Central memory CD8-positive, alpha-beta T cell (primary cell): ENCODE measurements at regions not wholly inside any gene's neighbourhood (a gene's known extent, or its start where the extent isn't known, plus 50 kb on each side); places are given as distances from the start of the nearest gene placed in this dataset.

Source experiments
- ATAC-seq: fragments of 150-1000 bp; cut with Tn5 transposase; replicated peaks from 2 replicates; pipeline ENCODE4 v1.10.0; 2022; ENCODE audit warnings: mild to moderate bottlenecking, moderate FRiP score, moderate number of reproducible peaks; ENCODE audit not compliant: poor library complexity, severe bottlenecking; ENCODE audit errors: extremely low read depth
- DNase-seq, 2 donors: peaks; one replicate each; pipeline ENCODE4 v3.0.0; 2021; ENCODE audit warnings: low spot score in 2 of 2
- H3K27ac Mint-ChIP-seq: one replicate; pipeline ENCODE4 v1.8.0; 2022; ENCODE audit warnings: low read depth, mild to moderate bottlenecking, moderate library complexity, mixed read lengths
- H3K27me3 Mint-ChIP-seq: one replicate; pipeline ENCODE4 v1.8.0; 2022; ENCODE audit warnings: mixed read lengths
- H3K36me3 Mint-ChIP-seq: one replicate; pipeline ENCODE4 v1.8.0; 2022; ENCODE audit warnings: mild to moderate bottlenecking, moderate library complexity, mixed read lengths; ENCODE audit not compliant: insufficient read depth
- H3K4me1 Mint-ChIP-seq: one replicate; pipeline ENCODE4 v1.8.0; 2022; ENCODE audit warnings: mixed read lengths
- H3K4me3 Mint-ChIP-seq: one replicate; pipeline ENCODE4 v1.8.0; 2022; ENCODE audit warnings: mild to moderate bottlenecking, moderate library complexity, mixed read lengths
- H3K9me3 Mint-ChIP-seq: one replicate; pipeline ENCODE4 v1.8.0; 2022; ENCODE audit warnings: mixed read lengths

- ATAC-seq (no peak), DNase-seq (no peak)
- no peaks in the 10 kb centered on the region for H3K27me3 Mint-ChIP-seq
- H3K9me3 Mint-ChIP-seq: no peaks in the 10 kb centered on the region
- H3K36me3 Mint-ChIP-seq: no peaks in the 10 kb centered on the region
- H3K4me1 Mint-ChIP-seq: no peaks in the 10 kb centered on the region
- H3K27ac Mint-ChIP-seq: no peak overlapping the region
- no peak overlapping the region for H3K4me3 Mint-ChIP-seq
These were observed 101.6 kb upstream of the COL5A2 start for GRCh38 chr2:189281201-189281600.

- DNase-seq (no peak), ATAC-seq (no peak)
- Mint-ChIP-seq H3K9me3 (peaks cover 3% of the 10 kb centered on the region), H3K36me3 (no peaks in the 10 kb centered on the region), H3K4me3 (no peak overlapping the region), H3K27ac (no peak overlapping the region), H3K4me1 (no peaks in the 10 kb centered on the region), H3K27me3 (no peaks in the 10 kb centered on the region)
These were observed 105.8 kb upstream of the COL5A2 start for GRCh38 chr2:189285349-189285748.

GRCh38 chr2:189285962-189286645, 106.5 kb upstream of the COL5A2 start:
- Mint-ChIP-seq H3K4me3 (no peak overlapping the region), H3K36me3 (no peaks in the 10 kb centered on the region), H3K4me1 (no peaks in the 10 kb centered on the region), H3K9me3 (peaks cover 6% of the 10 kb centered on the region), H3K27ac (no peak overlapping the region), H3K27me3 (no peaks in the 10 kb centered on the region)
- DNase-seq (no peak), ATAC-seq (no peak)

- Mint-ChIP-seq H3K9me3 (peaks cover 6% of the 10 kb centered on the region), H3K36me3 (no peaks in the 10 kb centered on the region), H3K4me3 (no peak overlapping the region), H3K4me1 (no peaks in the 10 kb centered on the region), H3K27ac (no peak overlapping the region), H3K27me3 (no peaks in the 10 kb centered on the region)
- ATAC-seq (no peak), DNase-seq (no peak)
These were observed 107.8 kb upstream of the COL5A2 start for GRCh38 chr2:189287363-189287762.

GRCh38 chr2:189287982-189288521, 108.5 kb upstream of the COL5A2 start:
- Mint-ChIP-seq H3K4me3 (no peak overlapping the region), H3K36me3 (no peaks in the 10 kb centered on the region), H3K4me1 (no peaks in the 10 kb centered on the region), H3K27ac (no peak overlapping the region), H3K9me3 (peaks cover 6% of the 10 kb centered on the region), H3K27me3 (no peaks in the 10 kb centered on the region)
- ATAC-seq (no peak), DNase-seq (no peak)

- H3K27me3 Mint-ChIP-seq: no peaks in the 10 kb centered on the region
- H3K36me3 Mint-ChIP-seq: no peaks in the 10 kb centered on the region
- H3K4me1 Mint-ChIP-seq: no peaks in the 10 kb centered on the region
- no peak overlapping the region for H3K4me3 Mint-ChIP-seq
- ATAC-seq (no peak), DNase-seq (no peak)
- H3K9me3 Mint-ChIP-seq: peaks cover 6% of the 10 kb centered on the region
- H3K27ac Mint-ChIP-seq: no peak overlapping the region
These were observed 111.9 kb upstream of the COL5A2 start for GRCh38 chr2:189291460-189291859.

- ATAC-seq: no peak
- H3K27ac Mint-ChIP-seq: no peak overlapping the region
- DNase-seq: no peak
- peaks cover 6% of the 10 kb centered on the region for H3K9me3 Mint-ChIP-seq
- H3K36me3 Mint-ChIP-seq: no peaks in the 10 kb centered on the region
- H3K27me3 Mint-ChIP-seq: no peaks in the 10 kb centered on the region
- no peaks in the 10 kb centered on the region for H3K4me1 Mint-ChIP-seq
- no peak overlapping the region for H3K4me3 Mint-ChIP-seq
These were observed 113.6 kb upstream of the COL5A2 start for GRCh38 chr2:189293164-189293563.

- Mint-ChIP-seq H3K4me1 (peaks cover 19% of the 10 kb centered on the region), H3K4me3 (no peak overlapping the region), H3K27ac (no peak overlapping the region), H3K36me3 (no peaks in the 10 kb centered on the region), H3K9me3 (no peaks in the 10 kb centered on the region), H3K27me3 (no peaks in the 10 kb centered on the region)
- ATAC-seq (no peak), DNase-seq (no peak)
These were observed 117.9 kb upstream of the COL5A2 start for GRCh38 chr2:189297446-189297845.

- H3K4me1 Mint-ChIP-seq: peaks cover 24% of the 10 kb centered on the region
- no peak for ATAC-seq
- no peaks in the 10 kb centered on the region for H3K36me3 Mint-ChIP-seq
These were observed 118.5 kb upstream of the COL5A2 start for GRCh38 chr2:189298038-189298437.

GRCh38 chr2:189298481-189298880, 118.9 kb upstream of the COL5A2 start:
- no peak overlapping the region for H3K27ac Mint-ChIP-seq
- no peaks in the 10 kb centered on the region for H3K27me3 Mint-ChIP-seq
- DNase-seq: no peak
- H3K36me3 Mint-ChIP-seq: no peaks in the 10 kb centered on the region
- H3K9me3 Mint-ChIP-seq: no peaks in the 10 kb centered on the region
- no peak for ATAC-seq
- peaks cover 27% of the 10 kb centered on the region for H3K4me1 Mint-ChIP-seq
- H3K4me3 Mint-ChIP-seq: no peak overlapping the region

More at GRCh38 chr2:189298038-189298437, 118.5 kb upstream of the COL5A2 start:
- Mint-ChIP-seq H3K27me3 (no peaks in the 10 kb centered on the region), H3K4me3 (no peak overlapping the region), H3K27ac (no peak overlapping the region), H3K9me3 (no peaks in the 10 kb centered on the region)
- DNase-seq: no peak

GRCh38 chr2:189299974-189300373, 120.4 kb upstream of the COL5A2 start:
- no peaks in the 10 kb centered on the region for H3K27me3 Mint-ChIP-seq
- DNase-seq (no peak), ATAC-seq (no peak)
- H3K27ac Mint-ChIP-seq: no peak overlapping the region
- H3K9me3 Mint-ChIP-seq: no peaks in the 10 kb centered on the region
- no peak overlapping the region for H3K4me3 Mint-ChIP-seq
- H3K36me3 Mint-ChIP-seq: no peaks in the 10 kb centered on the region
- peaks cover 41% of the 10 kb centered on the region for H3K4me1 Mint-ChIP-seq

GRCh38 chr2:189300916-189301315, 121.4 kb upstream of the COL5A2 start:
- Mint-ChIP-seq H3K27me3 (no peaks in the 10 kb centered on the region), H3K4me1 (peaks cover 41% of the 10 kb centered on the region), H3K4me3 (no peak overlapping the region), H3K27ac (no peak overlapping the region), H3K9me3 (no peaks in the 10 kb centered on the region), H3K36me3 (no peaks in the 10 kb centered on the region)
- DNase-seq: peak in 1 of 2 donors; percentile 11
- ATAC-seq: peak; percentile 67

GRCh38 chr2:189302274-189302948, 122.8 kb upstream of the COL5A2 start:
- ATAC-seq: no peak

More at GRCh38 chr2:189302274-189302948, 122.8 kb upstream of the COL5A2 start:
- Mint-ChIP-seq H3K9me3 (no peaks in the 10 kb centered on the region), H3K27ac (no peak overlapping the region), H3K27me3 (no peaks in the 10 kb centered on the region), H3K36me3 (no peaks in the 10 kb centered on the region), H3K4me1 (peaks cover 46% of the 10 kb centered on the region), H3K4me3 (no peak overlapping the region)
- DNase-seq: no peak
